ENCODE measurements at regions not wholly inside any gene's neighbourhood (a gene's known extent, or its start where the extent isn't known, plus 50 kb on each side); places are given as distances from the start of the nearest gene placed in this dataset.

DNA sequence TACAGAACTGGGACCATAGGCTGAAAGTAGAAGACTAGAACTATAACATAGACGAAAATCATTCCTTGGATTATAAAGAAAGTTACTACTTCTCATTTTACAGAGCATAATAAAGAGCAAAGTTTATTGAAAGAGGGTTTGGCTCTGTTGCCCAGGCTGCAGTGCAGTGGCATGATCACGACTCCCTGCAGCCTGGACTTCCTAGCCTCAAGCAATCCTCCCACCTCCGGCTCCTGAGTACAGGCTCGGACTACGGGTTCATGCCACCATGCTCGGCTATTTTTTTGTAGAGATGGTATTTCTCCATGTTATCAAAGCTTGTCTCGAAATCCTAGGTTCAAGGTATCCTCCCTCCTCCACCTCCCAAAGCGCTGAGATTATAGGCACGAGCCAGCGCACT is 190.1 kb upstream of the FOXG1 start:
- TF ChIP-seq, protein P1, sequence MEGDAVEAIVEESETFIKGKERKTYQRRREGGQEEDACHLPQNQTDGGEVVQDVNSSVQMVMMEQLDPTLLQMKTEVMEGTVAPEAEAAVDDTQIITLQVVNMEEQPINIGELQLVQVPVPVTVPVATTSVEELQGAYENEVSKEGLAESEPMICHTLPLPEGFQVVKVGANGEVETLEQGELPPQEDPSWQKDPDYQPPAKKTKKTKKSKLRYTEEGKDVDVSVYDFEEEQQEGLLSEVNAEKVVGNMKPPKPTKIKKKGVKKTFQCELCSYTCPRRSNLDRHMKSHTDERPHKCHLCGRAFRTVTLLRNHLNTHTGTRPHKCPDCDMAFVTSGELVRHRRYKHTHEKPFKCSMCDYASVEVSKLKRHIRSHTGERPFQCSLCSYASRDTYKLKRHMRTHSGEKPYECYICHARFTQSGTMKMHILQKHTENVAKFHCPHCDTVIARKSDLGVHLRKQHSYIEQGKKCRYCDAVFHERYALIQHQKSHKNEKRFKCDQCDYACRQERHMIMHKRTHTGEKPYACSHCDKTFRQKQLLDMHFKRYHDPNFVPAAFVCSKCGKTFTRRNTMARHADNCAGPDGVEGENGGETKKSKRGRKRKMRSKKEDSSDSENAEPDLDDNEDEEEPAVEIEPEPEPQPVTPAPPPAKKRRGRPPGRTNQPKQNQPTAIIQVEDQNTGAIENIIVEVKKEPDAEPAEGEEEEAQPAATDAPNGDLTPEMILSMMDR (IDR thresholded peaks at IDR 0.05) = no peak
- Mint-ChIP-seq H3K4me3 (ENCODE audit: unreplicated experiment) (no peak overlapping the region), H3K4me1 (ENCODE audit: unreplicated experiment) (peaks cover 37% of the 10 kb centered on the region), H3K36me3 (ENCODE audit: unreplicated experiment) (peaks cover 10% of the 10 kb centered on the region), H3K27me3 (ENCODE audit: unreplicated experiment) (no peaks in the 10 kb centered on the region), H3K27ac (ENCODE audit: unreplicated experiment) (peak overlapping the region; percentile 87), H3K9me3 (ENCODE audit: unreplicated experiment) (peaks cover 18% of the 10 kb centered on the region)
- no peak for DNase-seq (ENCODE audit: extremely low spot score, unreplicated experiment)

DNA sequence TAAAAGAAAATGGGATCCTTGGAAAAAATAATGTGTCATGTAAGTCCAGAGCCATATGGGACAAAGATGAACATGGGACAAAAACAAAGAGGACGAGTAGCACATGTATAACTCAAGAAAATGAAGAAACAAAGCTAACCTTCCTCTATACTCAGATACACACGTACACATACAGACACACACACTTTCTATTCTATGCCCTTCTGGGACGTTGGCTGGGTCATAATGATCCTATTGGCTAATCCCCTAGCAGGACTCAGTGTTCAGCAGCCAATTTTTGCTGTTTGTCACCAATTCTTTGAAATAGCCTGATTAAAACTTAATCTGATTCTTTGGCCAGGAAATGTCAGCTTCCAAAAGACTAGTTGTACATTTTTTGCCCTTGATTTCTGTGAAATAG is 189.4 kb upstream of the FOXG1 start:
- TF ChIP-seq, protein P1 (IDR thresholded peaks at IDR 0.05) = no peak
- H3K4me3 Mint-ChIP-seq (ENCODE audit: unreplicated experiment) = no peak overlapping the region
- peak overlapping the region; percentile 87 for H3K27ac Mint-ChIP-seq (ENCODE audit: unreplicated experiment)
- peaks cover 18% of the 10 kb centered on the region for H3K9me3 Mint-ChIP-seq (ENCODE audit: unreplicated experiment)
- no peak for DNase-seq (ENCODE audit: extremely low spot score, unreplicated experiment)
- peaks cover 10% of the 10 kb centered on the region for H3K36me3 Mint-ChIP-seq (ENCODE audit: unreplicated experiment)
- H3K27me3 Mint-ChIP-seq (ENCODE audit: unreplicated experiment) = no peaks in the 10 kb centered on the region
- peaks cover 33% of the 10 kb centered on the region for H3K4me1 Mint-ChIP-seq (ENCODE audit: unreplicated experiment)

DNA sequence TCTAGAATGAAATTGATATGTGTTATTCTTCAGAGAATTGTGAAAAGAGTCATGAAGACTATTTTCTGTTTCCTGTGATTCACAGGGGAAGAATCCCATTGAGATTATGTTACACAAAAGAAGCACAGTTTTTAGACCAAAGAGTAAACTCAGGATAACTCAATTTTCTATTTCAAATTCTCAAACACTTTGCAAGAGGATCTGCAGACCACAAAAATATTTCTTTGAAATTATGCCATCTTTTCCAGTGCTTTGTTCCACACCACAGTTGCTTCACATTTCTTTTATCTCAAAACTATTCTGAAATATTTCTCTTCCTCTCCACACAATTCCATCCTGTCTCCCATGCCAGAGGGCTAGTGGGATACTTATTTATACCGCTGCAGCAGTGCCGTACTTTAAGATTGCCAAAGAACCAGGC is 188.9 kb upstream of the FOXG1 start:
- peak overlapping the region; percentile 59 for H3K4me3 Mint-ChIP-seq (ENCODE audit: unreplicated experiment)
- H3K9me3 Mint-ChIP-seq (ENCODE audit: unreplicated experiment) = peaks cover 16% of the 10 kb centered on the region
- H3K4me1 Mint-ChIP-seq (ENCODE audit: unreplicated experiment) = peaks cover 33% of the 10 kb centered on the region
- DNase-seq (ENCODE audit: extremely low spot score, unreplicated experiment) = no peak
- H3K27ac Mint-ChIP-seq (ENCODE audit: unreplicated experiment) = peak overlapping the region; percentile 87
- H3K27me3 Mint-ChIP-seq (ENCODE audit: unreplicated experiment) = no peaks in the 10 kb centered on the region
- TF ChIP-seq, protein P1 (IDR thresholded peaks at IDR 0.05) = no peak
- H3K36me3 Mint-ChIP-seq (ENCODE audit: unreplicated experiment) = peaks cover 8% of the 10 kb centered on the region

DNA sequence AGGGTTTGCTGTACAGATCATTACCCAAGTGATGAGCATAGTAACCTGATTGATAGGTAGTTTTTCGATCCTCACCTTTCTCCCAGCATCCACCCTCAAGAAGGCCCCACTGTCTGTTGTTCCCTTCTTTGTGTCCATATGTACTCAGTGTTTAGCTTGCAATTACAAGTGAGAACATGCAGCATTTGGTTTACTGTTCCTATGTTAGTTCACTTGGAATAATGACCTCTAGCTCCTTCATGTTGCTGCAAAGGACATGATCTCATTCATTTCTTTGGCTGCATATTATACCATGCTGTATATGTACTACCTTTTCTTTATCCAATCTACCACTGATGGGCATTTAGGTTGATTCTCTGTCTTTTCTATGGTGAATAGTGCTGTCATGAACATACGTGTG is 181.6 kb upstream of the FOXG1 start:
- Mint-ChIP-seq H3K4me1 (ENCODE audit: unreplicated experiment) (no peaks in the 10 kb centered on the region), H3K27ac (ENCODE audit: unreplicated experiment) (no peak overlapping the region), H3K27me3 (ENCODE audit: unreplicated experiment) (no peaks in the 10 kb centered on the region), H3K36me3 (ENCODE audit: unreplicated experiment) (no peaks in the 10 kb centered on the region), H3K9me3 (ENCODE audit: unreplicated experiment) (peaks cover 4% of the 10 kb centered on the region), H3K4me3 (ENCODE audit: unreplicated experiment) (no peak overlapping the region)
- TF ChIP-seq, protein P1 (IDR thresholded peaks at IDR 0.05) = no peak
- no peak for DNase-seq (ENCODE audit: extremely low spot score, unreplicated experiment)

DNA sequence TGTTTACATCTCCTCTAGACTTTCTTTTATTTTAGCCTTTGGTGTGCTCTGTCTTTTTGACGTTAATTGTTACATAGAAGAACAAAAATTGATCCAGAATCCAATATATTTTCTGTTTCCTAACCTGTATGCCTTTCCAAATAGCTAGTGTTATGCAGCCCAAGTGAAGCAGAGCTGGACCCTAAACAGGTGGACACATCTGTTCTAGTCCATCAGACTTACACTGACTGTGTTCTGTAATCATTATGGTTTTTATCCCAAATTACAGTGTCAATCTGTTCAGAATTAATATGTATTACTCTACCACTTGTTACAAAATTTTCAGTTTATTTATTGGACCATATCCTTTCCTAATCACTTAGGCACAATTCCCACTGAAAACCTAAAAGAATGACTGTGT is 176.8 kb upstream of the FOXG1 start:
- Mint-ChIP-seq H3K27ac (ENCODE audit: unreplicated experiment) (no peak overlapping the region), H3K4me1 (ENCODE audit: unreplicated experiment) (peaks cover 2% of the 10 kb centered on the region), H3K27me3 (ENCODE audit: unreplicated experiment) (no peaks in the 10 kb centered on the region), H3K9me3 (ENCODE audit: unreplicated experiment) (peaks cover 4% of the 10 kb centered on the region), H3K36me3 (ENCODE audit: unreplicated experiment) (no peaks in the 10 kb centered on the region), H3K4me3 (ENCODE audit: unreplicated experiment) (no peak overlapping the region)
- TF ChIP-seq, protein P1 (IDR thresholded peaks at IDR 0.05) = no peak
- no peak for DNase-seq (ENCODE audit: extremely low spot score, unreplicated experiment)

Measured in osteocyte (in vitro differentiated cells).